ENCODE measurements at regions not wholly inside any gene's neighbourhood (a gene's known extent, or its start where the extent isn't known, plus 50 kb on each side); places are given as distances from the start of the nearest gene placed in this dataset.

DNA sequence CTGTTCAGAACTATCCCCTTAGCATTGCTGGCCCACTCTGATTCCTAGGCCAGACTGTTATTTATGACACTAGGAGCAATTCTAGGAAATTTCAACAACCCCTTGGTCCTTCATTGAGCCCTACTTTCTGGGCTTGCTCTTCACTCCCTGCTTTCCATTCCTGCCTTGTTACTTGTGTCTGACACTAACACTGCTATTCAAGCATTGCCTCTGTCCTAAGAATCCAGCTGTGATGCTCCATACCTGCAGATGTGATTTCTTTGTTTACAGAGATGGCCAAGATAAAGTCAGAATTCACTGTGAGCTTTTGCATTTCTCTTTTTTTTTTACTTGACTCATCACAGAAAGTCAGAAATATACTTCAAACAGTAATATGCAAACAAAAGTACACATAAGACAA is 377.2 kb upstream of the GOT2 start:
- TF ChIP-seq POLR2A (IDR thresholded peaks at IDR 0.05; ENCODE audit: low read length) (no peak), GATA1 (IDR thresholded peaks at IDR 0.05; ENCODE audit: low read depth, low read length) (no peak)
